ENCODE measurements at regions not wholly inside any gene's neighbourhood (a gene's known extent, or its start where the extent isn't known, plus 50 kb on each side); places are given as distances from the start of the nearest gene placed in this dataset.

- DNase-seq (ENCODE audit: low spot score in 2 of 2): no peak
- intact Hi-C loops (cut with DNase I; ENCODE audit: low total_unique reads): no loop called here
- H3K4me3 ChIP-seq (ENCODE audit: low read depth, poor library complexity, severe bottlenecking): no peak overlapping the region
- WGBS, 2 donors: 65 to 71% methylated on average over 3 of the region's 3 CpGs
- no peak for TF ChIP-seq CTCF (IDR thresholded peaks at IDR 0.05)
These were observed 292.3 kb downstream of the FLRT2 start for GRCh38 chr14:85822236-85822635.

DNA sequence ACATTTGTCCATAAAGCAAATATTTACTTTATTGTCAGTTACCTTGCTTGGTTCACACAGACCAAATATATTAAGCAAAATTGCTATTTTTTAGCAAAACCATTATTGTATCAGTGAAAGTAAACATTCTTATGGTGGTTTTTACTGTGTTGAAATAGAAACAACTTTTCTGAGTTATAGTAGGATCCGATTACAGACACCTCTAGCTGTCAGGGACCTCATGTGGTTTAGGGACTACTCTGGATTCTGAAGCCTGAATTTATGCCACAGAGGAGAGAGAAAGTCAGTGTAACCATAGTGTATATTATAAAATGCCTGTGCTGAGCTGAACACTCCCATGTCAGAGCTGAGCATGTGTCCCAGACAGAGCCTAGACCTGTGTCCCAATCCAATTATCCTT lies 287.5 kb downstream of the FLRT2 start:
- TF ChIP-seq CTCF (IDR thresholded peaks at IDR 0.05) (no peak), POLR2A (IDR thresholded peaks at IDR 0.05) (no peak)

GRCh38 chr14:85813040-85813439 lies 283.1 kb downstream of the FLRT2 start:
- no peak for TF ChIP-seq POLR2A (IDR thresholded peaks at IDR 0.05)
- TF ChIP-seq CTCF (IDR thresholded peaks at IDR 0.05): no peak
- no peak for DNase-seq (ENCODE audit: low spot score in 2 of 2)
- WGBS, 2 donors: 74 to 82% methylated on average over 2 of the region's 2 CpGs
- no peak overlapping the region for H3K4me3 ChIP-seq (ENCODE audit: low read depth, poor library complexity, severe bottlenecking)
- intact Hi-C loops (cut with DNase I; ENCODE audit: low total_unique reads): no loop called here

More for the DNA sequence above, 287.5 kb downstream of the FLRT2 start:
- WGBS, 2 donors: 82 to 89% methylated on average over 1 of the region's 1 CpG
- DNase-seq (ENCODE audit: low spot score in 2 of 2): no peak
- H3K4me3 ChIP-seq (ENCODE audit: low read depth, poor library complexity, severe bottlenecking): no peak overlapping the region
- intact Hi-C loops (cut with DNase I; ENCODE audit: low total_unique reads): no loop called here

- no peak for DNase-seq (ENCODE audit: low spot score in 2 of 2)
- TF ChIP-seq CTCF (IDR thresholded peaks at IDR 0.05): no peak
- no peak for TF ChIP-seq POLR2A (IDR thresholded peaks at IDR 0.05)
- no peak overlapping the region for H3K4me3 ChIP-seq (ENCODE audit: low read depth, poor library complexity, severe bottlenecking)
- 38 to 56% methylated on average over 1 of the region's 1 CpG for WGBS, 2 donors
- intact Hi-C loops (cut with DNase I; ENCODE audit: low total_unique reads): no loop called here
These were observed 281.4 kb downstream of the FLRT2 start for GRCh38 chr14:85811340-85811739.

GRCh38 chr14:85799668-85800067 lies 269.7 kb downstream of the FLRT2 start:
- H3K4me3 ChIP-seq (ENCODE audit: low read depth, poor library complexity, severe bottlenecking): no peak overlapping the region
- no peak for DNase-seq (ENCODE audit: low spot score in 2 of 2)
- TF ChIP-seq POLR2A (IDR thresholded peaks at IDR 0.05) (no peak), CTCF (IDR thresholded peaks at IDR 0.05) (no peak)
- WGBS, 2 donors: 84 to 89% methylated on average over 2 of the region's 2 CpGs
- intact Hi-C loops (cut with DNase I; ENCODE audit: low total_unique reads): no loop called here

DNA sequence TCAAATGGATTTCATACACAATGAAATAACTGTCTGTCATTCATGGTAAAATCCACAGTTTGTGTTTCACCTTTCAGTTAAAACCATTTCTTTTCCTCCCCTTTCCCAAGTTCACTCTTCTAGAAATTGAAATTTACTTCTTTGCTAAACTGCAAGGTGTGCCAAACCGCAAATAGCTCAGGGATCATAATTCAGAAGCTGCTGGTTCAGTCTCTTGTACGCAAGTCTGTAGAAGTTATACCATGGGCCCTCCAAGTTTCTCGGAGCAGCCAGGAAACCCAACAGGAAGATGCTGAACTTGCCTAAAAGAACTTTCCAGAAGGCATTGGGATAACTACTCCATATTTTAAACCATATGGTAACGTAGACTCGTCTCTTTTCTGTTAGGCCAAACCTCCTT lies 268.9 kb downstream of the FLRT2 start:
- intact Hi-C loops (cut with DNase I; ENCODE audit: low total_unique reads): no loop called here
- TF ChIP-seq POLR2A (IDR thresholded peaks at IDR 0.05): no peak
- no peak for TF ChIP-seq CTCF (IDR thresholded peaks at IDR 0.05)
- no peak for DNase-seq (ENCODE audit: low spot score in 2 of 2)
- 79 to 84% methylated on average over 5 of the region's 5 CpGs for WGBS, 2 donors
- no peak overlapping the region for H3K4me3 ChIP-seq (ENCODE audit: low read depth, poor library complexity, severe bottlenecking)
